ENCODE measurements at regions not wholly inside any gene's neighbourhood (a gene's known extent, or its start where the extent isn't known, plus 50 kb on each side); places are given as distances from the start of the nearest gene placed in this dataset.

DNA sequence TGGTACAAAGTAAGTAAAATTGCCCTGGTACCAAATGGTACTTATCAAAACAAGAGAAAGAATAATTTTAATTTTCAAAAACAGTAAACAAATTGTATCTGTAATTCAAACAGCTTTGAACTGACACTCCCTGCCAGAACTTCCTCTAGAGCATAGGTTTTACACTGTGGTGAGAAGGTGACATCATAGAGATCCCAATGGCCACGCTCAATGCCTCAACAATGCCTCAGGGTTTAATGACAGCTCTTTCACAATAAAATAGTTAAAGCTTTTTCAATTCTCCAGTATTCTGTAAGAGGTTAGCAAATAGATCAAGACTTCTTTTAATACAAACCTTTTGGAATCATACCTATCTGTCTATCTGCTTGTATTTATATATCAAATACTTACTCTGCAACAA, 437.1 kb downstream of the PRR16 start:
- H3K4me3 ChIP-seq (ENCODE audit: low read depth, low read length): no peak overlapping the region
- no peak for DNase-seq (ENCODE audit: low read depth, low spot score)
- in situ Hi-C loops (cut with HindIII; ENCODE audit: low sequenced_read_pairs): no loop called here
- TF ChIP-seq, protein P1, sequence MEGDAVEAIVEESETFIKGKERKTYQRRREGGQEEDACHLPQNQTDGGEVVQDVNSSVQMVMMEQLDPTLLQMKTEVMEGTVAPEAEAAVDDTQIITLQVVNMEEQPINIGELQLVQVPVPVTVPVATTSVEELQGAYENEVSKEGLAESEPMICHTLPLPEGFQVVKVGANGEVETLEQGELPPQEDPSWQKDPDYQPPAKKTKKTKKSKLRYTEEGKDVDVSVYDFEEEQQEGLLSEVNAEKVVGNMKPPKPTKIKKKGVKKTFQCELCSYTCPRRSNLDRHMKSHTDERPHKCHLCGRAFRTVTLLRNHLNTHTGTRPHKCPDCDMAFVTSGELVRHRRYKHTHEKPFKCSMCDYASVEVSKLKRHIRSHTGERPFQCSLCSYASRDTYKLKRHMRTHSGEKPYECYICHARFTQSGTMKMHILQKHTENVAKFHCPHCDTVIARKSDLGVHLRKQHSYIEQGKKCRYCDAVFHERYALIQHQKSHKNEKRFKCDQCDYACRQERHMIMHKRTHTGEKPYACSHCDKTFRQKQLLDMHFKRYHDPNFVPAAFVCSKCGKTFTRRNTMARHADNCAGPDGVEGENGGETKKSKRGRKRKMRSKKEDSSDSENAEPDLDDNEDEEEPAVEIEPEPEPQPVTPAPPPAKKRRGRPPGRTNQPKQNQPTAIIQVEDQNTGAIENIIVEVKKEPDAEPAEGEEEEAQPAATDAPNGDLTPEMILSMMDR (IDR thresholded peaks at IDR 0.05; ENCODE audit: low read depth, low read length): no peak

DNA sequence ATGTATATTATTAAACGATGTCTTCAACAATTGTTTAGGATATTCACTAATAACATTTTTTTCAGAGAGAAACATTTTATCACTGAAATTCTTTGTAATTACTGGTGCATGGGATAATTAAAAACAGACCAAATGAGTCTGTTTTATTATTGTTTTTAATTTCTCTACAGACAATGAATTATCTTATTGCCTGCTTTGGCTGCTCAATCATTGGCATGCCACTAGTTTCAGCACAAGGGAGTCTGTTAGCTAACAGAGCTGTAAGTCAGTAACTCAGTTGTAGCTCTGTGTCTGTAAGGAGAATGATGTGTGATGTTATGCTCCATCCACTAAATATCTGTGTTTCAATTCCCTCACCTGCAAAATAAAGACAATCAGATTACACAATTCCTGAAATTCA, 443.9 kb downstream of the PRR16 start:
- DNase-seq (ENCODE audit: low read depth, low spot score): no peak
- TF ChIP-seq, protein P1 (IDR thresholded peaks at IDR 0.05; ENCODE audit: low read depth, low read length): no peak
- in situ Hi-C loops (cut with HindIII; ENCODE audit: low sequenced_read_pairs): no loop called here
- H3K4me3 ChIP-seq (ENCODE audit: low read depth, low read length): no peak overlapping the region

DNA sequence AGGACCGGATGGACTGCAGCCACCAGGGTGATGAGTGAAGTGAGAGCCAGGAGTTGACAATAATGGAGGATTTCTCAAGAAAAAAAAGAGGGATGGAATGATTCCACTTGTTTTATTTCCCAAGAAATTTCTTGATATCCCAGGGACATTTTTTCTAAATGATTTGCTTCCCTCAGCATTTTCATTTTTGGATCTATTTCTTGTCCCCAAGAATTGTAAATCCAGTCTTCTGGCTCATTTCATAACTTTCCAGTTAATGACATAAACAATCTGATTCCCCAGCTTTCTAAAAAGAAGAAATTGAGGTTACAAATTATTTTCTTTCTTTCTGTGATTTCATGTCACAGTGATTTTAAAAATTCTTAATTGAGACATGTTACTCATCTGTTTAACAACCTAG, 446.5 kb downstream of the PRR16 start:
- TF ChIP-seq, protein P1 (IDR thresholded peaks at IDR 0.05; ENCODE audit: low read depth, low read length): no peak
- in situ Hi-C loops (cut with HindIII; ENCODE audit: low sequenced_read_pairs): no loop called here
- no peak for DNase-seq (ENCODE audit: low read depth, low spot score)
- no peak overlapping the region for H3K4me3 ChIP-seq (ENCODE audit: low read depth, low read length)

- in situ Hi-C loops (cut with HindIII; ENCODE audit: low sequenced_read_pairs): no loop called here
- H3K4me3 ChIP-seq (ENCODE audit: low read depth, low read length): no peak overlapping the region
- TF ChIP-seq, protein P1 (IDR thresholded peaks at IDR 0.05; ENCODE audit: low read depth, low read length): no peak
- DNase-seq (ENCODE audit: low read depth, low spot score): no peak
Observed at GRCh38 chr5:120913396-120913795, 449.3 kb downstream of the PRR16 start.

DNA sequence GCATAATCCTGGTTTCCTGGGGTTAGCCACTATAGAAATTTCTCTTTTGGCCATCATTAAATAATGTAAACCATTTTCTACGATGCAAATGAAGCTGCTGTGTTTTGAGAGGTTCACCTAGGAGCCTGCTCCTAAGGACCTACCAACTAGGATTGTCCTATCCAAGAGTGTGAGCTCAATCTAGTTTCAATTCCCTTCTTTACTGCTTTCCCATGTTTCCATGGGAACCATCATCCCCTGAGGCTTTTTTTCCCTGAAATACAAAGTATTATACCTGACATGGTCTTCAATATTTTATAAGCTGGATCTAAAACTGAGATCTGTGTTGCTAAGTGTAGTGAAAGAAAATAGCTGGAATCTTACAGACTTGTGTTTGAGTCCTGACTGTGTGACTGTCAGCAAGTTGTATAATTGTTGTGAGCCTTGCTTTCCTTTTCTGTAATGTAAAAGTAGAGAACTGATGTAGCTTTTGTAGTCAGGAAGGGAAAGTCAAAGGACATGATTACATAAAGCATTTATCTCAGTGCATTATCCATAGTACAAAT, 453.2 kb downstream of the PRR16 start:
- DNase-seq (ENCODE audit: low read depth, low spot score): no peak
- TF ChIP-seq, protein P1 (IDR thresholded peaks at IDR 0.05; ENCODE audit: low read depth, low read length): no peak
- H3K4me3 ChIP-seq (ENCODE audit: low read depth, low read length): no peak overlapping the region
- in situ Hi-C loops (cut with HindIII; ENCODE audit: low sequenced_read_pairs): no loop called here

GRCh38 chr5:120919017-120919416, 454.9 kb downstream of the PRR16 start:
- TF ChIP-seq, protein P1 (IDR thresholded peaks at IDR 0.05; ENCODE audit: low read depth, low read length): no peak
- no peak overlapping the region for H3K4me3 ChIP-seq (ENCODE audit: low read depth, low read length)
- in situ Hi-C loops (cut with HindIII; ENCODE audit: low sequenced_read_pairs): no loop called here
- no peak for DNase-seq (ENCODE audit: low read depth, low spot score)

DNA sequence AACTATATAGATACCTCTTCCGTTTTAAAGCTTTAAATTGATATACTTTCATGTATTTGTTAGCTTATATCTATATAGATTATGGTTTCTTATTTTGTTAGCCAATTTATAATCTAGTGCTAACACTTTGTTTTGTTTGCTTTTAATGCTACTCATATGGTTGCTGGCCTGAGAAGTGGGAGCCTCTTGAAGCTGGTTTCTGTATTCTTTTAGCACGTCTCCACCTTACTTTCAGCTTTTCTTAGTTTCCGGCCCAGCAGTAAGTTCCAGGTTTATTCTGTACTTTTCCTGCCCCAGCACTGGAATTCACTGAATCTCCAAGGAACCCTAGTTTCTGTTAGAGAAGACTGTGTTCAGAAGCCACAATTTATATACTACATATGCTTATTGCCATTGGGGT, 458.9 kb downstream of the PRR16 start:
- no peak overlapping the region for H3K4me3 ChIP-seq (ENCODE audit: low read depth, low read length)
- DNase-seq (ENCODE audit: low read depth, low spot score): no peak
- TF ChIP-seq, protein P1 (IDR thresholded peaks at IDR 0.05; ENCODE audit: low read depth, low read length): no peak
- in situ Hi-C loops (cut with HindIII; ENCODE audit: low sequenced_read_pairs): no loop called here

Measured in astrocyte of the spinal cord (primary cell).